Muscle layer of duodenum (tissue), 2 donors: ENCODE measurements at regions not wholly inside any gene's neighbourhood (a gene's known extent, or its start where the extent isn't known, plus 50 kb on each side); places are given as distances from the start of the nearest gene placed in this dataset.
"Not testable (repeated sequence)": the region's sequence is repeated elsewhere in the genome, so short reads cannot be mapped to it uniquely, and the experiment has no call there.

Experiments used
- H3K27ac ChIP-seq: one replicate; pipeline ENCODE4 v1.7.0; 2013; ENCODE audit warnings: mild to moderate bottlenecking, low read length
- H3K27me3 ChIP-seq: one replicate; pipeline ENCODE4 v1.7.0; 2013; ENCODE audit warnings: low read depth, mild to moderate bottlenecking, control low read depth, low read length
- H3K36me3 ChIP-seq, 2 donors: one replicate each; pipeline ENCODE4 v1.7.0; 2013; ENCODE audit warnings: low read length in 2 of 2, control low read depth in 1 of 2, mild to moderate bottlenecking in 1 of 2; ENCODE audit not compliant: insufficient read depth in 2 of 2, control insufficient read depth in 1 of 2
- H3K4me1 ChIP-seq, 2 donors: one replicate each; pipeline ENCODE4 v1.7.0; 2013; ENCODE audit warnings: low read length in 2 of 2, mild to moderate bottlenecking in 2 of 2, control low read depth in 1 of 2, moderate library complexity in 1 of 2; ENCODE audit not compliant: insufficient read depth in 2 of 2, control insufficient read depth in 1 of 2
- H3K4me3 ChIP-seq, 2 donors: one replicate each; pipeline ENCODE4 v1.7.0; 2013; ENCODE audit warnings: low read length in 2 of 2, low read depth in 1 of 2, mild to moderate bottlenecking in 1 of 2
- H3K9me3 ChIP-seq, 2 donors: one replicate each; pipeline ENCODE4 v1.7.0; 2013; ENCODE audit warnings: low read length in 2 of 2, control low read depth in 1 of 2, mild to moderate bottlenecking in 1 of 2; ENCODE audit not compliant: control insufficient read depth in 1 of 2
- donor health status: healthy.

DNA sequence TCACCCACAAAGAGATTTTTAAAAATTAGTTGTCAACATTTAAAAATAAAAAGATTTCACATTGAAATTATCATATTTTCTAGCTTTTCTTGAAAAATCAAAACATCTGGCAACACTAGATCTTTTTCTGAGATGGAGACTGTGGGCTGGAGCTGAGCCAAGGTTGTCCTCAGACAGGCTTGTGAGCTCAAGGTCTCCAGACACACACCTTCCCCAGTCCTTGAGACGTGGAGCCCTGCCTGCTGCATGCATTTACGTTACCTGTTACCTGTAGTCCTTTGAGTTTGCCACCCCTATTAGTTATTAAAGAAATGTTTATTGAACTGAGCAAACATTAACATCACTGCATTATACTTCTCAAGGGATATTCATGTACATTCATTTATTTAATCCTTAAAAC is 87.5 kb upstream of the TLE1 start:
- H3K36me3 ChIP-seq, result no peaks in the 10 kb centered on the region
- no peaks in the 10 kb centered on the region for H3K4me1 ChIP-seq
- no peaks in the 10 kb centered on the region for H3K27me3 ChIP-seq
- no peaks in the 10 kb centered on the region for H3K9me3 ChIP-seq
- H3K27ac ChIP-seq, result no peak overlapping the region
- H3K4me3 ChIP-seq, result no peak overlapping the region

DNA sequence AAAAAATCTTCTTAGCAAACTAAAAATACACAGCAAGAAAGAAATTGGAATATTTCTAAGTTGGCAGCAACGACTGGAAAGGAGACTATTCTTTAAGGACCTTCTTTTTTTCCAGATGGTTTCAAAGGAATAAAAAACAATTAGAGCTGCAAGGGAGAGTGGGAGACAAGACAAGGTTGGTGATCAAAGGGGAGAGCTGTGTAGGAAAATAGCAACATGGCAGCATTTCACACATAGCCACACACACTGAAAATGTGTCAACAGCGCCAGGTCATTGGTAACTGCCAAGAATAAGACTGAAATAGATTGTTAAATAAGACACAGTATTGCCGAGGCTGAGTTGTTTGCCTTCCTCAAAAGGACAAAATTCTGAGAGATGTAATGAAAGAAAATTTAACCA is 88.1 kb upstream of the TLE1 start:
- H3K36me3 ChIP-seq, result no peaks in the 10 kb centered on the region
- H3K4me1 ChIP-seq, result no peaks in the 10 kb centered on the region
- H3K9me3 ChIP-seq, result no peaks in the 10 kb centered on the region
- no peak overlapping the region for H3K27ac ChIP-seq
- H3K4me3 ChIP-seq, result no peak overlapping the region
- no peaks in the 10 kb centered on the region for H3K27me3 ChIP-seq

DNA sequence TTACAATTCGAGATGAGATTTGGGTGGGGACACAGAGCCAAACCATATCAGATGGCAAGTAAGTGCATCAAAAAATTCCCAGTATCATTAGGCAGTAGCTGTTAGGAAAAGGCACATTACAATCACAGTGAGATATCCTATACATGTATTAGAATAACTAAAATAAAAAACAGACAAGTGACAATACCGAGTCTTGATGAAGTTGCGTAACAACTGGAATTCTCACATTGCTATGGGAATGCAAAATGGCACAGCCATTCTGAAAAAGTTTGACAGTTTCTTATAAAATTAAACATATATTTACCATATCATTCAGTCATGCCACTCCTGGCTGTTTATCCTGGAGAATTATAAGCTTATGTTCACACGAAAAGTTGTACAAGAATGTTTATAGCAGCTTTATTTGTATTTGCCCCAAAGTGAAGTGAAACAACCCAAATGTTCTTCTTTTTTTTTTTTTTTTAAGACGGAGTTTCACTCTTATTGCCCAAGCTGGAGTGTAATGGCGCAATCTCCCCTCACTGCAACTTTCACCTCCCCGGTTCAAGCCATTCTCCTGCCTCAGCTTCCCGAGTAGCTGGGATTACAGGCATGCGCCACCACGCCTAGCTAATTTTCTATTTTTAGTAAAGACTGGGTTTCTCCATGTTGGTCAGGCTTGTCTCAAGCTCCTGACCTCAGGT is 93.1 kb upstream of the TLE1 start:
- H3K27me3 ChIP-seq, result no peaks in the 10 kb centered on the region
- H3K9me3 ChIP-seq, result no peaks in the 10 kb centered on the region
- no peaks in the 10 kb centered on the region for H3K4me1 ChIP-seq
- H3K27ac ChIP-seq, result no peak overlapping the region
- no peaks in the 10 kb centered on the region for H3K36me3 ChIP-seq
- H3K4me3 ChIP-seq, result no peak overlapping the region

DNA sequence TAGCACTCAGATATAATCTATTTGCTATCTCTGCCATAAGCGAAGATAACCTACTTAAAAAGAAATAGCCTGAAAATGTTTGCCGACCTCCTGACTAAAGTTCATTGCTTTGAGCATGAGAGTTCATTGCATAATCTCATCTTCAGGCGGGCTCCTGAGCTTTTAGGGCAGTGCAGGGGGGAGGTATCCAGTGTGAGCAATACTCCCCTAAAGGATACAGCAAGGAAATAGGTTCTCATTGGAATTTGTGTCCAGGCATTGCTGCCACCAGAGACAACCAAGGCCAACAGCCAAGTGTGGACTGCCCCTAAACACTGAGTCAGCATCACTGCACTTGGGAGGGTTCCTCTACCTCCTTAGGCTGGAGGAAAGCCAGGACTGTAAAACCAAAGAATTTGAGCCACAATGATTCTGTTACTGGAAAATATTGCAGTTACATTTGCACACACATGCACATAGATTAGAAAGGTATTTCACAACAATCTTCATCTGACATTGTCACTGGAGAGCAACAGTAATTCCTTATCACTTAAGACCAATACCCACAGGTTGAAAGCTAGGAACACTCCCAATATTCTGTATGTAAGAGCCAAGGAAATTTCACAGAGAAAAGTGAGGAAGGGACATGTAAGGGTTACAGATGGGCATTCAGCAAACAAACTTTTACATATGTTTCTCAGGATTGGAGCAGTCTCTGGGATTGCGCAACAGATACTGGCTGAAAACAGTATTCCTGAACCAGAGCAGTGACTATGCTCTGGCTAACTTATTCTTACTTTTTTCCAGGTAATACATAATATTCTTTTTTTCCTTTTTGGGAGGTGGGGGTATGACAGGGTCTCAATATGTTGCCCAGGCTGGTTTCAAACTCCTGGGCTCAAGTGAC is 98.6 kb upstream of the TLE1 start:
- H3K27me3 ChIP-seq, result no peaks in the 10 kb centered on the region
- H3K4me1 ChIP-seq, result no peaks in the 10 kb centered on the region
- no peak overlapping the region for H3K27ac ChIP-seq
- no peak overlapping the region for H3K4me3 ChIP-seq
- H3K36me3 ChIP-seq, result no peaks in the 10 kb centered on the region
- no peaks in the 10 kb centered on the region for H3K9me3 ChIP-seq

DNA sequence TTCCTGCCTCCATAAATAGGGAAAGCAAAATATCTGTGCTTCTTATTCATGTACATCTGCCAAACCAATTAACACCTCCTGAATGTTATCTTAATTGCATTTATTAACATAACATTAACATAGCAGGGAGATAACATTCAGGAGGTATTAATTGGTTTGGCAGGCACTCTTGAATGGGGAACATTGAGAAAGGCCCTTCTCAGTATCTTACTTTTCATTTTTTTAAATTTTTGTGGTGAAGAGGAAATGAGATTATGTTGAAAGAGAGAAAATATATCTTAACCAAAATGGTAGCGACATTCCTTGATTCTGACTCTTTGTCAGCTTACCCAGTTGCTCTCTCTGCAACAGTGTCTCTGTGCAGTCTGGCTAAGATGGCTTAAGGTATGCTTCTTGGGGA is 100.4 kb upstream of the TLE1 start:
- H3K4me3 ChIP-seq, result no peak overlapping the region
- H3K36me3 ChIP-seq, result no peaks in the 10 kb centered on the region
- no peaks in the 10 kb centered on the region for H3K4me1 ChIP-seq
- no peaks in the 10 kb centered on the region for H3K9me3 ChIP-seq
- no peak overlapping the region for H3K27ac ChIP-seq
- H3K27me3 ChIP-seq, result no peaks in the 10 kb centered on the region

DNA sequence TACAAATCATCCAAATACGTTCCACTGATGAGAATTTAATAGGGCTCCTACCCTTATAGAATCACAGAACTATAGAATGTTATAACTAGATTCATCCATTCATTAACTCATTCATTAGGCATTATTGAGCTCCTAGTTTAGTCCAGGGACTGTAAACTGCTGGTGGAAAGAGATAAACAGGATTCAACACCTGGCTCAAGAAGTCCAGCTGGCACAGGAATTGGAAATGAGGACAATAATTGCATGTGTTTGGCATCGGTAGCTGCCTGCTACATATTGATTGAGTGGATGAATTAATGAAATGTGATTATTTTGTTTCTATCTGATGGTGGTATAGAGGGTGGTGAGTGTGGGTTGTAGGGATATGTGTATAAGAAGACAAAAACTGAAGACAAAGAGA is 100.8 kb upstream of the TLE1 start:
- H3K36me3 ChIP-seq, result no peaks in the 10 kb centered on the region
- no peaks in the 10 kb centered on the region for H3K27me3 ChIP-seq
- no peaks in the 10 kb centered on the region for H3K4me1 ChIP-seq
- H3K27ac ChIP-seq, result no peak overlapping the region
- H3K9me3 ChIP-seq, result no peaks in the 10 kb centered on the region
- no peak overlapping the region for H3K4me3 ChIP-seq

DNA sequence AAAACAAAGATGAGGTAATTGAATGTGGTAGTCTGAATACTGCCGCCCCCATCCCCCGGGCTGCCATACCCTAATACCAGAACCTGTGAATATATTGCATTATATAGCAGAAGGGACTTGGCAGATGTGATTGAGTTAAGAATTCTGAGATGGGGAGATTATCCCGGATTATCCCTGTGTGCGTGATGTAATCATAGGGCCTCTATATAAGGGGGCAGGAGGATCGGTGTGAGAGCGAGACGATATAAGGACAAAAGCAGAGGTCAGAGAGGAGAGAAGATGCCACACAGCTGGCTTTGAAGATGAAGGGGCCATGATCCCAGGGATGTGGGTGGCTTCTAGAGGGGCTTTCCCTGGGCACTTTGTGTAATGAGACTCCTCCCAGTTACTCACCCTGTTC is 101.7 kb upstream of the TLE1 start:
- no peaks in the 10 kb centered on the region for H3K36me3 ChIP-seq
- no peak overlapping the region for H3K4me3 ChIP-seq
- H3K27me3 ChIP-seq, result no peaks in the 10 kb centered on the region
- H3K27ac ChIP-seq, result no peak overlapping the region
- no peaks in the 10 kb centered on the region for H3K9me3 ChIP-seq
- no peaks in the 10 kb centered on the region for H3K4me1 ChIP-seq

DNA sequence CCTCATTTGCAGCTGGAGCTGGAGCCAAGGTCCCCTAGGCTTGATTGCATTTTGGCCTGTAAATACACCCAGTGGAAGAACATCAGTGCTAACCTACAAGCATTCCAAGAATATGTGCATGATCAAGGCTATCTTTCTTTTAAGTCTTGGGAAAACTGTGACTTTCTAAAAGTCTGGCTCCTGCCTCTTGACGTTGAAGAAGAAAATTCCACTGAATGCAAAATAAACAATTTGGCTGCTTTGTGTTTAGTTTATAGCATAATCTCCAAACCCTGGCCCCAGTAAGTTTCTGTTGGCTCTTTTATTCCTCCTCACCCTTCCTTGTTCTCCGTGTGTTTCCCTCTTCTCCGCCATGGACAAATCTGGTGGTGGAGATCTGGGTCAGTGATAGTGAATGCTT is 109.3 kb upstream of the TLE1 start:
- Histone ChIP-seq H3K27ac (no peak overlapping the region), H3K27me3 (no peaks in the 10 kb centered on the region), H3K4me1 (no peaks in the 10 kb centered on the region), H3K9me3 (no peaks in the 10 kb centered on the region), H3K4me3 (no peak overlapping the region), H3K36me3 (no peaks in the 10 kb centered on the region)

DNA sequence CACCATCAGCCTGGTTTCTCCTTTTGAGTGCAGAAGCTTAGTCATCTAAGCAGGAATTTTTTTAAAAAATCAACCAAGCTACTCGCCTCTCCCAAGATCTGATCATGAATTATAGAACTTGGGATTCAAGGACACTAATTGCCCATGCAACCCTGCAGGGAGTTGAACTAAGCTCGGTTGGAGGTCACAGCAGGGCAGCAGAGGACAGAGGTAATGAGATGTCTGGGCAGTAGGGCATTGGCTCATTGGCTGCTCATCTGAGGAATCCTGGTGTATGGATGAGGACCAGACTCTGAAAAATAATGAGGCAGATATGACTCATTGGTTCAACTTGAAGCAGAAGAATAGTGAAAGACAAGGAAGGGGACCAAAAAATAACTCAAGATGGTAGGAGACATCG is 111.8 kb upstream of the TLE1 start:
- Histone ChIP-seq H3K9me3 (no peaks in the 10 kb centered on the region), H3K4me1 (no peaks in the 10 kb centered on the region), H3K27me3 (no peaks in the 10 kb centered on the region), H3K27ac (no peak overlapping the region), H3K4me3 (no peak overlapping the region), H3K36me3 (no peaks in the 10 kb centered on the region)

DNA sequence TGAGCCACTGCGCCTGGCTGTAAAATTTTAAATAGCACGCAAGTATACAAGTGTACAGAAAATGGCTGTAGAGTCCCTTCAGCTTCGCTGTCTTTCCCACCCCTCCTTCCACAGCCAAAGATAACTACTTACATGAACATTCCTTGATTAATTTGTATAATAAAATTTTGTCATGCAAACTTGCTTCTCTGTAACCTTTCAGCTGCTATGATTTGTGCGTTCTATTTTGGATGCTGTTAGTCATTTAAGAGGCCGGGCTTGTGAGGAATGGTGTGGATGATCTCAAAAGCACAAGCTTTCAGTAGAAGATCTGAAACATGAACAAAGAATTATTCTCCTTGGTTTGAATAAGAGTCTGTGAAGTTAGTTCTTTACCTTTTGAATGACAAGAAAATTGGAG is 115.0 kb upstream of the TLE1 start:
- Histone ChIP-seq H3K9me3 (no peaks in the 10 kb centered on the region), H3K27ac (peak overlapping the region; percentile 64), H3K4me3 (no peak overlapping the region), H3K36me3 (no peaks in the 10 kb centered on the region), H3K27me3 (no peaks in the 10 kb centered on the region), H3K4me1 (no peaks in the 10 kb centered on the region)

DNA sequence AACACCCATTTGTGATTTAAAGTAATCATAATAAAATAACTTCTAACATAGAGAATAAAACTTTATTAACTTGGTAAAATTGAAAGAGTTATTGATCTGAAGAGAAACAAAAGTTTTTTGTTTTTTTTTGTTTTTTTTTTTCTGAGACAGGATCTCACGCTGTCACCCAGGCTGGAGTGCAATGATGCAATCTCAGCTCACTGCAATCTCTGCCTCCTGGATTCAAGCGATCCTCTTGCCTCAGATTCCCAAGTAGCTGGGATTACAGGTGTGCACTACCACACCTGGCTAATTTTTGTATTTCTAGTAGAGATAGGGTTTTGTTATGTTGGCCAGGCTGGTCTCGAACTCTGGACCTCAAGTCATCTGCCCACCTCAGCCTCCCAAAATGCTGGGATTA is 116.5 kb upstream of the SPATA31D4 start:
- H3K27ac ChIP-seq, H3K4me3 ChIP-seq, H3K9me3 ChIP-seq, H3K27me3 ChIP-seq, H3K36me3 ChIP-seq: not testable (repeated sequence)
- H3K4me1 ChIP-seq, result peaks cover 0 to 14% of the 10 kb centered on the region in 2 donors
